B cell (primary cell): ENCODE measurements at regions not wholly inside any gene's neighbourhood (a gene's known extent, or its start where the extent isn't known, plus 50 kb on each side); places are given as distances from the start of the nearest gene placed in this dataset.

Source experiments
- ATAC-seq: fragments of 200-7000 bp; cut with Tn5 transposase; one replicate; pipeline ENCODE4 v1.10.0; 2021; ENCODE audit warnings: low read depth, mild to moderate bottlenecking, moderate number of reproducible peaks, moderate library complexity
- CTCF ChIA-PET: fragments of 350-600 bp; sonication (Branson Sonifier 250); formaldehyde crosslinking; loops from one replicate; lab custom pipeline; 2021; ENCODE audit warnings: antibody characterized with exemption, inconsistent platforms; lab: Charles Lee
- POLR2A ChIA-PET: fragments of 350-600 bp; sonication (Branson Sonifier 250); formaldehyde crosslinking; loops from one replicate; lab custom pipeline; 2021; ENCODE audit warnings: antibody characterized with exemption; lab: Charles Lee
- DNase-seq: peaks from one replicate; pipeline ENCODE4 v3.0.0; 2013
- H2AFZ ChIP-seq: 2 replicates; pipeline ENCODE4 v1.6.1; 2012; ENCODE audit warnings: mild to moderate bottlenecking, low read depth, low read length; ENCODE audit not compliant: insufficient read depth, poor library complexity, severe bottlenecking
- H3K27ac ChIP-seq, 2 donors: 1 replicate in 1 of 2; 2 replicates in 1 of 2; pipeline ENCODE4 v1.5.1; 2012 to 2013; ENCODE audit warnings: low read length in 2 of 2, mild to moderate bottlenecking in 2 of 2, moderate library complexity in 1 of 2
- H3K27me3 ChIP-seq, 4 experiments: fragments of 200-600 bp in 1 of 4; sonication (generic) in 1 of 4; replicated peaks in 1 of 4; 1 replicate in 2 of 4; 2 replicates in 2 of 4; pipeline versions ENCODE4 v1.6.1 to v1.7.0; 2013 to 2016; ENCODE audit warnings: low read length in 3 of 4, mild to moderate bottlenecking in 2 of 4, mixed read lengths in 1 of 4, moderate library complexity in 1 of 4; ENCODE audit not compliant: insufficient read depth in 4 of 4, control insufficient read depth in 3 of 4; ENCODE audit errors: control extremely low read depth in 1 of 4
- H3K36me3 ChIP-seq, 2 experiments: replicated peaks in 1 of 2; 1 replicate in 1 of 2; 2 replicates in 1 of 2; pipeline versions ENCODE4 v1.6.1 to v1.7.1; 2013; ENCODE audit warnings: low read length in 1 of 2; ENCODE audit not compliant: insufficient read depth in 2 of 2, control insufficient read depth in 1 of 2; ENCODE audit errors: control extremely low read depth in 1 of 2, extremely low read depth in 1 of 2
- H3K4me1 ChIP-seq, 2 donors: fragments of 200-600 bp in 1 of 2; sonication (generic) in 1 of 2; 1 replicate in 1 of 2; 2 replicates in 1 of 2; pipeline versions ENCODE4 v1.5.1 to v1.6.1; 2013 to 2017; ENCODE audit warnings: low read length in 2 of 2; ENCODE audit not compliant: control insufficient read depth in 2 of 2, insufficient read depth in 2 of 2
- H3K4me2 ChIP-seq: replicated peaks from 2 replicates; pipeline ENCODE3; 2012; ENCODE audit warnings: mild to moderate bottlenecking, low read depth, low read length; ENCODE audit not compliant: poor library complexity, severe bottlenecking
- H3K4me3 ChIP-seq, 5 experiments: fragments of 200-600 bp in 1 of 5; sonication (generic) in 1 of 5; 1 replicate in 3 of 5; 2 replicates in 2 of 5; pipeline versions ENCODE4 v1.5.1 to v1.7.0; 2011 to 2016; ENCODE audit warnings: low read length in 4 of 5, mild to moderate bottlenecking in 4 of 5, low read depth in 2 of 5, control low read depth in 1 of 5, moderate library complexity in 1 of 5; ENCODE audit not compliant: insufficient read depth in 1 of 5; ENCODE audit errors: control extremely low read depth in 1 of 5, extremely low read depth in 1 of 5
- H3K79me2 ChIP-seq: fragments of 200-600 bp; sonication (generic); one replicate; pipeline ENCODE4 v1.6.0; 2016; ENCODE audit warnings: low read length; ENCODE audit not compliant: control insufficient read depth, insufficient read depth
- H3K9ac ChIP-seq: fragments of 200-600 bp; sonication (generic); 2 replicates; pipeline ENCODE4 v1.6.1; 2017; ENCODE audit warnings: mild to moderate bottlenecking, low read length, moderate library complexity
- H3K9me3 ChIP-seq, 3 donors: one replicate each; pipeline versions ENCODE4 v1.6.1 to v1.7.1; 2013; ENCODE audit warnings: low read length in 2 of 3; ENCODE audit not compliant: control insufficient read depth in 2 of 3, insufficient read depth in 1 of 3; ENCODE audit errors: control extremely low read depth in 1 of 3
- H4K20me1 ChIP-seq: 2 replicates; pipeline ENCODE4 v1.6.0; 2012; ENCODE audit warnings: mild to moderate bottlenecking, low read length; ENCODE audit not compliant: insufficient read depth, control insufficient read depth, poor library complexity, severe bottlenecking
- H3K27ac Mint-ChIP-seq: one replicate; pipeline ENCODE4 v1.8.0; 2021; ENCODE audit warnings: mixed read lengths
- H3K27me3 Mint-ChIP-seq: one replicate; pipeline ENCODE4 v1.8.0; 2021; ENCODE audit warnings: mixed read lengths
- H3K4me1 Mint-ChIP-seq: one replicate; pipeline ENCODE4 v1.8.0; 2021; ENCODE audit warnings: mixed read lengths
- H3K4me3 Mint-ChIP-seq: one replicate; pipeline ENCODE4 v1.8.0; 2021; ENCODE audit warnings: mixed read lengths
- H3K9me3 Mint-ChIP-seq: one replicate; pipeline ENCODE4 v1.8.0; 2022; ENCODE audit warnings: mixed read lengths; ENCODE audit not compliant: insufficient read depth
- CTCF ChIP-seq: fragments of 200-600 bp; IDR thresholded peaks from one replicate; pipeline ENCODE4 v1.8.0; 2022; ENCODE audit warnings: antibody characterized with exemption, mild to moderate bottlenecking
- EZH2 ChIP-seq: IDR thresholded peaks from 2 replicates; pipeline ENCODE4 v1.6.1; 2012; ENCODE audit warnings: borderline replicate concordance, low read depth, mild to moderate bottlenecking, moderate library complexity, low read length; ENCODE audit not compliant: insufficient read depth, poor library complexity, severe bottlenecking
- WGBS: methylation state at CpG from one replicate; pipeline ENCODE4 v1.1.5; 2013; ENCODE audit warnings: missing lambda C conversion rate; ENCODE audit not compliant: insufficient coverage; 5-methylcytosine and 5-hydroxymethylcytosine counted together
- intact Hi-C: fragments of 100-400 bp; cut with micrococcal nuclease; formaldehyde crosslinking; loops from one replicate; pipeline ENCODE4 v1.10.0; 2022

GRCh38 chrX:55149242-55149641 lies 60.4 kb downstream of the PAGE2 start:
- Mint-ChIP-seq H3K4me1 (no peaks in the 10 kb centered on the region), H3K27me3 (no peaks in the 10 kb centered on the region), H3K27ac (no peak overlapping the region), H3K4me3 (no peak overlapping the region), H3K9me3 (no peaks in the 10 kb centered on the region)
- intact Hi-C loops, result no loop called here
- Histone ChIP-seq H3K79me2 (no peaks in the 10 kb centered on the region), H3K9ac (no peak overlapping the region), H3K4me1 (no peaks in the 10 kb centered on the region), H3K27me3 (no peaks in the 10 kb centered on the region), H2AFZ (no peak overlapping the region), H3K36me3 (peaks cover 0 to 1% of the 10 kb centered on the region in 2 experiments), H4K20me1 (no peaks in the 10 kb centered on the region), H3K27ac (no peak overlapping the region), H3K4me2 (no peak overlapping the region), H3K4me3 (no peak overlapping the region), H3K9me3 (no peaks in the 10 kb centered on the region)
- ATAC-seq (no peak), DNase-seq (no peak)
- WGBS, result no CpG with 5 or more reads among the region's 3 CpGs
- TF ChIP-seq CTCF (no peak), EZH2 (no peak)
- ChIA-PET CTCF (no interaction called here), POLR2A (no interaction called here)

- POLR2A ChIA-PET, result no interaction called here
- intact Hi-C loops, result no loop called here
- H3K9me3 Mint-ChIP-seq, result no peaks in the 10 kb centered on the region
Observed at GRCh38 chrX:55151199-55151598, 62.4 kb downstream of the PAGE2 start.

More at GRCh38 chrX:55151199-55151598, 62.4 kb downstream of the PAGE2 start:
- Histone ChIP-seq H3K79me2 (no peaks in the 10 kb centered on the region), H3K9me3 (no peaks in the 10 kb centered on the region), H3K4me3 (no peak overlapping the region), H2AFZ (no peak overlapping the region), H3K27me3 (no peaks in the 10 kb centered on the region), H4K20me1 (no peaks in the 10 kb centered on the region), H3K4me1 (no peaks in the 10 kb centered on the region), H3K36me3 (no peaks in the 10 kb centered on the region), H3K27ac (no peak overlapping the region), H3K4me2 (no peak overlapping the region), H3K9ac (no peak overlapping the region)
- Mint-ChIP-seq H3K4me3 (no peak overlapping the region), H3K27me3 (no peaks in the 10 kb centered on the region), H3K27ac (no peak overlapping the region), H3K4me1 (no peaks in the 10 kb centered on the region)
- TF ChIP-seq EZH2 (no peak), CTCF (no peak)
- no CpG with 5 or more reads among the region's 5 CpGs for WGBS
- ATAC-seq (no peak), DNase-seq (no peak)
- CTCF ChIA-PET, result no interaction called here
